ENCODE measurements at regions not wholly inside any gene's neighbourhood (a gene's known extent, or its start where the extent isn't known, plus 50 kb on each side); places are given as distances from the start of the nearest gene placed in this dataset.

DNA sequence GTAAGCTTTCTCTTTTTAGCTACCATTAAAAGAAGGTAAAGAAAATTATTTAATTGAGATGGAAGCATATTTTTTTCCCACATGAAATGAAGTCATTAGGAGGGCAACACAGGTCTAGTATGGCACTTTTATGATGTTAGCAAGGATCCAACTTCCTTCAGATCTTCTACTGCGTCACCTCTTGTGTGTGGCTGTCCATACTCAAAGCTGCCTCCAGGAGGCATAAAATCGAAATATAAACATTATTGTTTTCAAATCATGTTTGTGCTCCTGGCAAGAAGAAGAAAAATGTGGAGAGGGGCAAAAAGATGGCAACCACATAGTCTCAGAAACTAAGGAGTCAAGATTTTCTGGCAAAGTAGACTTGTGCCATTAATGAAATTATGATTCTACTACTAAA is 791.7 kb upstream of the EPHA6 start:
- no peak for DNase-seq (ENCODE audit: low read depth in 4 of 4, low spot score in 1 of 4)

DNA sequence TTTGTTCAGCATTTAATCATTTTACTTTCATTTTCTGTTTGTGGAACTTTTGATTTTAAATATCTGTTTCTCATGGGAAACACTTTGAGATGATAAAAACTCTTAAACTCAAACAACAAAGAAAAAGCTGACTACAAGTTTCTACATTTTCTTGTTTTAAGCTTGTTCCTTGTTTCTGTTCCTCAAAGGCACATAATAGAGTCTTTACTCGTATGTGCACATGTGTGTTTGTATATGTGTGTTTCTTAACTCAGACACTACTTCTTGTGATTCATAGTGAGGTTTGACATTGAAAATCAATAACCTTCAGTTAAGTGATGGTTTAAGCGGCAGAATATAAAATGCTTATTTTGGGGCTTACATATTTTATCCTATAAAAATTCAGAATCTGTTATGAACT is 786.7 kb upstream of the EPHA6 start:
- no peak for DNase-seq (ENCODE audit: low read depth in 4 of 4, low spot score in 1 of 4)

DNA sequence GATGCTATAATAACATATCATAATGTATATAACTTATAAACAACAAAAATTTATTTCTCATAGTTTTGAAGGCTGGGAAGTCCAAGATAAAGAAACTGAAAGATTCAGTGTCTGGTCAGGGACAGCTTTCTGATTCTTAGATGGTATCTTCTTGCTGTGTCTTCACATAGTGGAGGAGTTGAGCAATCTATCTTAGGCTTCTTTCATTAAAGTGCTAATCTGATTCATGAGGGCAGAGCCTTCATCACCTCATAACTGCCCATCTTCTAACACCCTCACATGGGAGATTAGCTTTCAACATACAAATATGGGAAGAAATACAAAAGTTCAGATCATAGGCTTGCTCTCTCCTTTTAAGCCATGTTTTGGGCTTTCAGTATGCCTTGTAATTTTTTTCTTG is 774.8 kb upstream of the EPHA6 start:
- DNase-seq (ENCODE audit: low read depth in 4 of 4, low spot score in 1 of 4), result no peak

DNA sequence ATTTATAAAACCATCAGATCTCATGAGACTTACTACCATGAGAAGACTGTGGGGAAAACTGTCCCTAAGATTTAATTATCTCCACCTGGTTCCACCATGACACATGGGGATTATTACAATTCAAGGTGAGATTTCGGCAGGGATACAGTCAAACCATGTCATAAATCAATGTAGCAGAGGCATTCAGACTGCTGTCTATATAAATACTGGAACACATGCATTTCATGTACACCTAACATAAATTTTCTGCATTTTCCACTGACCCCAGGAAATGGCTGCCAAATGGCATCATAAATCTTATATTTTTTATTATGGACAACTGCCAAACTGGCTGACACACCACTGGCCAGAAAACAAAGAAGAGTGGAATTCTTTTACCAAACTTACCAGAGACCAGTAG is 755.1 kb upstream of the EPHA6 start:
- no peak for DNase-seq (ENCODE audit: low read depth in 4 of 4, low spot score in 1 of 4)

DNA sequence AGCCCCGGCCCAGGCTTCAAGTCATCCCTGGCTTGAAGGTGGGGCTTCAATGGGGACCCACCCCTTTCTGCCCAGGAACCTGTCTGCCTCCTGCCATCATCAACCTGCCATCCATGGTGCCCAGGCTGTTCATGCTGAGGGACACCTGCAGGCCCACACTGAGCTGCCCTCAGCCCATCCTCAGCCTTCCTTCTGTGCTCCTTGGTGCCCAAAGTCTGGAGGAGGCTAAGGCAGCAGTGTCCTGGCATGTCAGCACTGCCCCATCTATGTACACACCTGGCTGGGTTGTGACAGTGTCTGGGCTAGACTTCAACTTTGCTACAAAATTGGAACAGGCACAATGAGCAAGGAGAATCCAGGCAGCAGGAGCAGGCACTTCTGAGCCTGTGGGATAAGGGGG is 745.3 kb upstream of the EPHA6 start:
- no peak for DNase-seq (ENCODE audit: low read depth in 4 of 4, low spot score in 1 of 4)

DNA sequence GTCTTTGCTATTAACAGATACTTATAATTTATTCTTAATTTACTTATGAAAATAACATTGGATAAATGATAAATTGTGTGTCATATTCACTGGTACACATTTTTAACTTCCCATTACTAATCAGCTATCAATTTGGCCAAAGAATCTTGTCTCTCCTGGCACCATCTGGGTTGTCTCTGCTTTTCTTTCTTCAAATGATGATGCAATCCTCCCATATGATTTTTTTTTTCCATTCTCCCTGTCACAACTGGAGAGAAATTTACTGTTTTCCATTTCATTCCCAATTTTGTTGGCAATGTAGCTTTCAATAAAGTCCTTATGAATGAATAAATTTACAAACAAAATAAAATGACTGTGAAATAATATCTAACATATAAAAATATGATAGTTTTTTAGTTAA is 743.7 kb upstream of the EPHA6 start:
- DNase-seq (ENCODE audit: low read depth in 4 of 4, low spot score in 1 of 4), result no peak

DNA sequence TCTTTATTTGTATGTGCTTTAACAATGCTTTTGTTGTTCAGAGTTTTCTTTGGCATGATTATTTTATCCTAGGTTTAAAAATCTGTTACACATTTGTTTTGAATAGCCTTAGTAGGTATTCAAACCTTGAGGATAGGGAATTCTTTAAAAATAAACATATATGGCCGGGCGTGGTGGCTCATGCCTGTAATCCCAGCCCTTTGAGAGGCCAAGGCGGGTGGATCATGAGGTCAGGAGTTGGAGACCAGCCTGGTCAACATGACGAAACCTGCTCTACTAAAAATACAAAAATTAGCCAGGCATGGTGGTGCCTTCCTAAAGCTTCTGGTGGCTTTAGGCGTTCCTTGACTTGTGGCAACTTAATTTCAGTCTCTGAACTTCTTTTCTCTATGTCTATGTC is 743.3 kb upstream of the EPHA6 start:
- DNase-seq (ENCODE audit: low read depth in 4 of 4, low spot score in 1 of 4), result no peak

DNA sequence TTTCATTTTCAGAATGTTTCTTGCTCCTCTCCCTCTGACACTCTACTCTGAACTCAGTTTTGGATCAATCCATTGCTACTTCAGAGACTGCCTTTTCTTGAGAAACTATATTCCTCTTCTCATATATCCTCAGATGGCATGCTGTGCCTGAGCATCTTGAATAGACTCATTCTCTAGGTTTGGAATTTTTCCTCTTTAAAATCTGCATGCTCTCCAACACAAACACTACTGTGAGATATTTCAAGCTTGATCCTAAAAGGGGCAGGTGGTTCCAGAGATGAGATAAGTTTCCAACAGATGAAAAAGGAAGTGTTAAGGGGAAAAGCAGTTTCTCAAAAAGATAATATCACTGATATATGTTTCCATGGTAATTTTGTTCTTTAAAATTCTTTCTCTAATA is 742.2 kb upstream of the EPHA6 start:
- DNase-seq (ENCODE audit: low read depth in 4 of 4, low spot score in 1 of 4), result no peak

DNA sequence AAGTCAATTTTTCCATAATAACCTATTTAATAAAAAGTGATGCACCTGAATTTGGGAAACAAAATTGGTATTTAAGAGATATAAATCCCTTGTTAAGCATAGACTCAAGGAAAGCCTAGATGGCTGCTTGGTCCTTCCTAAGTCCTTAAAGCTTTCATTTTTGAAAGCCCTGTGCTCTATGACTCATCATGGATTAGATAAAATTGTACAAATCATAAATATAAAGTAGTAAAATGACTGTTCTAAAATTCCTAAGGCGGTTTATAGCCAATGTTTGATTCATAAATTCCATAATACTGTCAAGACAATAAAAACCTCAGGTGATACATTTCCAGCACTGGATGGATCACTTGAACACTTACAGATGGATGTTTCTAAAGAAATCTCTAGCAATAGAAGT is 730.8 kb upstream of the EPHA6 start:
- DNase-seq (ENCODE audit: low read depth in 4 of 4, low spot score in 1 of 4), result no peak

DNA sequence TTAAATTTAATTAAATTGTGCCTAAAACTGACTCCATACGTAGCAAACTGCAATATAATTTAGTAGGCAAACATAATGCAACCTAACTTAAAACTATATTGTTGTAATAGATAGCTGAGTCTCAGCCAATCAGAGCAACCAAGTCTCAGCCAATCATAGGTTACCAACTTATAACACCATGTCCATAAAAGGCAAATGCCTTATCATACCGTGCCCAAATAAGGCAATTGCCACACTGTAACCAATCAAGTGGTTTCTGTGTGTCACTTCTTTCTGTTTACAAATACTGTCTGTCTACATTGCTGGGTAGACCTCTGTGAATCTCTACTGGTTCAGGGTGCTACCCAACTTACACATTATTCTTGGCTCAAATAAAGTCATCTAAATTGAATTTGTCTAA is 728.4 kb upstream of the EPHA6 start:
- no peak for DNase-seq (ENCODE audit: low read depth in 4 of 4, low spot score in 1 of 4)

DNA sequence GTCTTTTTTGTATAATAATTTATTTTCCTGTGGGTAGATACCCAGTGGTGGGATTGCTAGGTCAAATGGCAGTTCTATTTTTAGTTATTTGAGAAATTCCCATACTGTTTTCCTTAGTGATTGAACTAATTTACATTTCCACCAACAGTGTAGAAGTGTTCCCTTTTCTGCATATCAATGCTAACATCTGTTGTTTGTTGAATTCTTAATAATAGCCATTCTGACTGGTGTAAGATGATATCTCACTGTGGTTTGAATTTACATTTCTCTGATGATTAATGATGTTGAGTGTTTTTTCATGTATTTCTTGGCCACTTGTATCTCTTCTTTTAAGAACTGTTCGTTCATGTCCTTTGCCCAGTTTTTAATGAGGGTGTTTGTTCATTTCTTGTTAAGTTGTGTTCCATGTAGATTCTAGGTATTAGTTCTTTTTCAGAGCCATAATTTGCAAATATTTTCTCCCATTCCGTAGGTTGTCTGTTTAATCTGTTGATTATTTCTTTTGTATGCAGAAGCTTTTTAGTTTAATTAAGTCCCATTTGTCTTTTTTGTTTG is 713.3 kb upstream of the EPHA6 start:
- DNase-seq (ENCODE audit: low read depth in 4 of 4, low spot score in 1 of 4), result no peak

DNA sequence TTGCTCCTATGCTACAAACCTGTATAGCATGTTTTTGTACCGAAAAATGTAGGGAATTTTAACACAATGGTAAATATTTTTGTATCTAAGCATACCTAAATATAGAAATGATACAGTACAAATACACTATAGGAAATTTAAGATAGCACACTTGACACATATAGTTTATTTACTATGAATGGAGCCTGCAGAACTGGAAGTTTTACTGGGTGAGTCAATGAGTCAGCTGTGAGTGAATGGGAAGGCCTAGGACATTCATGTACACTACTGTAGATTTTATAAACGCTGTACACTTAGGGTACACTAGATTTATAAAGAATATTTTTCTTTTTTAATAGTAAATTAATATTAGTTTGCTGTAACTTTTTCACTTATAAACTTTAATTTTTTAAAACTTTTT is 707.7 kb upstream of the EPHA6 start:
- DNase-seq (ENCODE audit: low read depth in 4 of 4, low spot score in 1 of 4), result no peak

Measured in stimulated activated CD4-positive, alpha-beta T cell treated with anti-CD3 and anti-CD28 coated beads, Interleukin-1b, Interleukin-23, amount 100 ng/mL, for 24 hours (primary cell).